ENCODE measurements at regions not wholly inside any gene's neighbourhood (a gene's known extent, or its start where the extent isn't known, plus 50 kb on each side); places are given as distances from the start of the nearest gene placed in this dataset.

GRCh38 chr17:34850023-34850422 is 111.2 kb downstream of the CCT6B start:
- no peaks in the 10 kb centered on the region for H3K27me3 Mint-ChIP-seq
- Histone ChIP-seq H3K9me3 (ENCODE audit: control insufficient read depth in 1 of 2, insufficient read depth in 1 of 2, low read length in 2 of 2) (peaks cover 0 to 5% of the 10 kb centered on the region in 2 experiments), H3K36me3 (ENCODE audit: insufficient read depth, low read length) (no peaks in the 10 kb centered on the region), H3K27me3 (ENCODE audit: control insufficient read depth in 1 of 2, insufficient read depth in 2 of 2, low read length in 2 of 2) (no peaks in the 10 kb centered on the region), H3K4me3 (ENCODE audit: low read length) (no peak overlapping the region), H3K4me1 (ENCODE audit: insufficient read depth, low read length) (peaks cover 6% of the 10 kb centered on the region), H3K27ac (ENCODE audit: low read depth in 1 of 2, low read length in 2 of 2) (no peak overlapping the region)
- TF ChIP-seq, protein P1, sequence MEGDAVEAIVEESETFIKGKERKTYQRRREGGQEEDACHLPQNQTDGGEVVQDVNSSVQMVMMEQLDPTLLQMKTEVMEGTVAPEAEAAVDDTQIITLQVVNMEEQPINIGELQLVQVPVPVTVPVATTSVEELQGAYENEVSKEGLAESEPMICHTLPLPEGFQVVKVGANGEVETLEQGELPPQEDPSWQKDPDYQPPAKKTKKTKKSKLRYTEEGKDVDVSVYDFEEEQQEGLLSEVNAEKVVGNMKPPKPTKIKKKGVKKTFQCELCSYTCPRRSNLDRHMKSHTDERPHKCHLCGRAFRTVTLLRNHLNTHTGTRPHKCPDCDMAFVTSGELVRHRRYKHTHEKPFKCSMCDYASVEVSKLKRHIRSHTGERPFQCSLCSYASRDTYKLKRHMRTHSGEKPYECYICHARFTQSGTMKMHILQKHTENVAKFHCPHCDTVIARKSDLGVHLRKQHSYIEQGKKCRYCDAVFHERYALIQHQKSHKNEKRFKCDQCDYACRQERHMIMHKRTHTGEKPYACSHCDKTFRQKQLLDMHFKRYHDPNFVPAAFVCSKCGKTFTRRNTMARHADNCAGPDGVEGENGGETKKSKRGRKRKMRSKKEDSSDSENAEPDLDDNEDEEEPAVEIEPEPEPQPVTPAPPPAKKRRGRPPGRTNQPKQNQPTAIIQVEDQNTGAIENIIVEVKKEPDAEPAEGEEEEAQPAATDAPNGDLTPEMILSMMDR (IDR thresholded peaks at IDR 0.05): no peak
- H3K27ac Mint-ChIP-seq: no peak overlapping the region
- ChIA-PET POLR2A (no interaction called here), CTCF (no interaction called here)
- DNase-seq (no peak), ATAC-seq (ENCODE audit: poor library complexity) (no peak)
- no peaks in the 10 kb centered on the region for H3K9me3 Mint-ChIP-seq
- H3K36me3 Mint-ChIP-seq (ENCODE audit: low read depth): no peaks in the 10 kb centered on the region
- intact Hi-C loops (cut with DNase I, micrococcal nuclease): no loop called here
- H3K4me3 Mint-ChIP-seq: no peak overlapping the region
- H3K4me1 Mint-ChIP-seq (ENCODE audit: low read depth): no peaks in the 10 kb centered on the region

- no peak overlapping the region for H3K27ac Mint-ChIP-seq
- Histone ChIP-seq H3K4me3 (ENCODE audit: low read length) (no peak overlapping the region), H3K4me1 (ENCODE audit: insufficient read depth, low read length) (peaks cover 26% of the 10 kb centered on the region), H3K9me3 (ENCODE audit: control insufficient read depth in 1 of 2, insufficient read depth in 1 of 2, low read length in 2 of 2) (peaks cover 0 to 5% of the 10 kb centered on the region in 2 experiments), H3K27me3 (ENCODE audit: control insufficient read depth in 1 of 2, insufficient read depth in 2 of 2, low read length in 2 of 2) (no peaks in the 10 kb centered on the region), H3K36me3 (ENCODE audit: insufficient read depth, low read length) (no peaks in the 10 kb centered on the region), H3K27ac (ENCODE audit: low read depth in 1 of 2, low read length in 2 of 2) (no peak overlapping the region)
- H3K4me1 Mint-ChIP-seq (ENCODE audit: low read depth): no peaks in the 10 kb centered on the region
- ATAC-seq (ENCODE audit: poor library complexity) (no peak), DNase-seq (no peak)
- H3K9me3 Mint-ChIP-seq: no peaks in the 10 kb centered on the region
- H3K27me3 Mint-ChIP-seq: no peaks in the 10 kb centered on the region
- intact Hi-C loops (cut with DNase I, micrococcal nuclease): no loop called here
- no peak overlapping the region for H3K4me3 Mint-ChIP-seq
- ChIA-PET POLR2A (no interaction called here), CTCF (no interaction called here)
- H3K36me3 Mint-ChIP-seq (ENCODE audit: low read depth): no peaks in the 10 kb centered on the region
- TF ChIP-seq, protein P1 (IDR thresholded peaks at IDR 0.05): no peak
Measured at GRCh38 chr17:34847938-34848337, 113.3 kb downstream of the CCT6B start.

- H3K4me3 Mint-ChIP-seq: no peak overlapping the region
- no peak for ATAC-seq (ENCODE audit: poor library complexity)
- CTCF ChIA-PET: no interaction called here
Measured at GRCh38 chr17:34845296-34845695, 116.0 kb downstream of the CCT6B start.

More at GRCh38 chr17:34845296-34845695, 116.0 kb downstream of the CCT6B start:
- H3K36me3 ChIP-seq (ENCODE audit: insufficient read depth, low read length): no peaks in the 10 kb centered on the region
- no peaks in the 10 kb centered on the region for H3K36me3 Mint-ChIP-seq (ENCODE audit: low read depth)
- no peak overlapping the region for H3K4me3 ChIP-seq (ENCODE audit: low read length)
- intact Hi-C loops (cut with DNase I, micrococcal nuclease): no loop called here
- H3K9me3 Mint-ChIP-seq: no peaks in the 10 kb centered on the region
- TF ChIP-seq, protein P1 (IDR thresholded peaks at IDR 0.05): no peak
- no peaks in the 10 kb centered on the region for H3K9me3 ChIP-seq (ENCODE audit: control insufficient read depth in 1 of 2, insufficient read depth in 1 of 2, low read length in 2 of 2)
- H3K27me3 Mint-ChIP-seq: no peaks in the 10 kb centered on the region
- POLR2A ChIA-PET: no interaction called here
- H3K4me1 ChIP-seq (ENCODE audit: insufficient read depth, low read length): peaks cover 52% of the 10 kb centered on the region
- no peaks in the 10 kb centered on the region for H3K4me1 Mint-ChIP-seq (ENCODE audit: low read depth)
- no peak overlapping the region for H3K27ac ChIP-seq (ENCODE audit: low read depth in 1 of 2, low read length in 2 of 2)
- no peaks in the 10 kb centered on the region for H3K27me3 ChIP-seq (ENCODE audit: control insufficient read depth in 1 of 2, insufficient read depth in 2 of 2, low read length in 2 of 2)
- DNase-seq: no peak
- H3K27ac Mint-ChIP-seq: no peak overlapping the region

Data from CD4-positive, alpha-beta T cell (primary cell).